ENCODE measurements at regions not wholly inside any gene's neighbourhood (a gene's known extent, or its start where the extent isn't known, plus 50 kb on each side); places are given as distances from the start of the nearest gene placed in this dataset.

GRCh38 chr1:221030990-221031389, 151.7 kb downstream of the HLX start:
- Histone ChIP-seq H3K36me3 (no peaks in the 10 kb centered on the region), H3K9me3 (no peaks in the 10 kb centered on the region), H3K27ac (no peak overlapping the region), H3K4me1 (peaks cover 0 to 20% of the 10 kb centered on the region in 2 donors), H3K4me3 (no peak overlapping the region), H3K27me3 (no peaks in the 10 kb centered on the region)
- TF ChIP-seq CTCF (IDR thresholded peaks at IDR 0.05) = no peak
- DNase-seq (ENCODE audit: low spot score) = no peak

- no peak for DNase-seq (ENCODE audit: low spot score)
- Histone ChIP-seq H3K4me3 (no peak overlapping the region), H3K36me3 (no peaks in the 10 kb centered on the region), H3K27ac (no peak overlapping the region), H3K27me3 (no peaks in the 10 kb centered on the region), H3K4me1 (peaks cover 0 to 20% of the 10 kb centered on the region in 2 donors), H3K9me3 (no peaks in the 10 kb centered on the region)
- no peak for TF ChIP-seq CTCF (IDR thresholded peaks at IDR 0.05)
Observed at GRCh38 chr1:221031458-221032203, 152.4 kb downstream of the HLX start.

GRCh38 chr1:221032204-221032585, 153.0 kb downstream of the HLX start:
- no peak overlapping the region for H3K4me3 ChIP-seq
- no peak for DNase-seq (ENCODE audit: low spot score)
- no peaks in the 10 kb centered on the region for H3K27me3 ChIP-seq
- no peaks in the 10 kb centered on the region for H3K9me3 ChIP-seq
- no peak for TF ChIP-seq CTCF (IDR thresholded peaks at IDR 0.05)
- peaks cover 0 to 20% of the 10 kb centered on the region in 2 donors for H3K4me1 ChIP-seq
- H3K27ac ChIP-seq = no peak overlapping the region
- H3K36me3 ChIP-seq = no peaks in the 10 kb centered on the region

- no peak for DNase-seq (ENCODE audit: low spot score)
- Histone ChIP-seq H3K4me1 (peaks cover 0 to 20% of the 10 kb centered on the region in 2 donors), H3K4me3 (no peak overlapping the region), H3K27me3 (no peaks in the 10 kb centered on the region), H3K9me3 (no peaks in the 10 kb centered on the region), H3K36me3 (no peaks in the 10 kb centered on the region), H3K27ac (no peak overlapping the region)
- TF ChIP-seq CTCF (IDR thresholded peaks at IDR 0.05) = no peak
Observed at GRCh38 chr1:221032637-221033280, 153.5 kb downstream of the HLX start.

GRCh38 chr1:221035662-221036153, 156.5 kb downstream of the HLX start:
- Histone ChIP-seq H3K4me3 (no peak overlapping the region), H3K27me3 (no peaks in the 10 kb centered on the region), H3K4me1 (peaks cover 0 to 15% of the 10 kb centered on the region in 2 donors), H3K9me3 (no peaks in the 10 kb centered on the region), H3K36me3 (no peaks in the 10 kb centered on the region), H3K27ac (no peak overlapping the region)
- TF ChIP-seq CTCF (IDR thresholded peaks at IDR 0.05) = no peak
- no peak for DNase-seq (ENCODE audit: low spot score)
